GM12873 (cell line): ENCODE measurements at regions not wholly inside any gene's neighbourhood (a gene's known extent, or its start where the extent isn't known, plus 50 kb on each side); places are given as distances from the start of the nearest gene placed in this dataset.

Experiments
- CTCF ChIP-seq: IDR thresholded peaks from 2 replicates; pipeline ENCODE4 v1.5.1; 2012; ENCODE audit warnings: low read depth, mild to moderate bottlenecking, moderate library complexity, low read length, control low read depth; ENCODE audit not compliant: insufficient read depth; ENCODE audit errors: missing control alignments

DNA sequence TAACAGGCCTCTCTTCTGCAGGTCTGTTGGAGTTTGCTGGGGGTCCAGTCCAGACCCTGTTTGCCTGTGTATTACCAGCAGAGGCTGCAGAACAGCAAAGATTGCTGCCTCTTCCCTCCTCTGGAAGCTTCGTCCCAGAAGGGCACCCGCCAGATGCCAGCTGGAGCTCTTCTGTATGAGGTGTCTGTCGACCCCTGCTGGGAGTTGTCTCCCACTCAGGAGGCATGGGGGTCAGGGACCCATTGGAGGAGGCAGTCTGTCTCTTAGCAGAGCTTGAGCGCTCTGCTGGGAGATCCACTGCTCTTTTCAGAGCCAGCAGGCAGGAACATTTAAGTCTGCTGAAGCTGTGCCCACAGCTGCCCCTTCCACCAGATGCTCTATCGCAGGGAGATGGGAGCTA is 361.1 kb upstream of the NRP1 start:
- TF ChIP-seq CTCF = no peak

- TF ChIP-seq CTCF = no peak
Measured at GRCh38 chr10:33688506-33688905, 354.0 kb upstream of the NRP1 start.

GRCh38 chr10:33684211-33684611 is 349.7 kb upstream of the NRP1 start:
- TF ChIP-seq CTCF = no peak

GRCh38 chr10:33681595-33681994 is 347.1 kb upstream of the NRP1 start:
- no peak for TF ChIP-seq CTCF

GRCh38 chr10:33680036-33680435 is 345.6 kb upstream of the NRP1 start:
- no peak for TF ChIP-seq CTCF

DNA sequence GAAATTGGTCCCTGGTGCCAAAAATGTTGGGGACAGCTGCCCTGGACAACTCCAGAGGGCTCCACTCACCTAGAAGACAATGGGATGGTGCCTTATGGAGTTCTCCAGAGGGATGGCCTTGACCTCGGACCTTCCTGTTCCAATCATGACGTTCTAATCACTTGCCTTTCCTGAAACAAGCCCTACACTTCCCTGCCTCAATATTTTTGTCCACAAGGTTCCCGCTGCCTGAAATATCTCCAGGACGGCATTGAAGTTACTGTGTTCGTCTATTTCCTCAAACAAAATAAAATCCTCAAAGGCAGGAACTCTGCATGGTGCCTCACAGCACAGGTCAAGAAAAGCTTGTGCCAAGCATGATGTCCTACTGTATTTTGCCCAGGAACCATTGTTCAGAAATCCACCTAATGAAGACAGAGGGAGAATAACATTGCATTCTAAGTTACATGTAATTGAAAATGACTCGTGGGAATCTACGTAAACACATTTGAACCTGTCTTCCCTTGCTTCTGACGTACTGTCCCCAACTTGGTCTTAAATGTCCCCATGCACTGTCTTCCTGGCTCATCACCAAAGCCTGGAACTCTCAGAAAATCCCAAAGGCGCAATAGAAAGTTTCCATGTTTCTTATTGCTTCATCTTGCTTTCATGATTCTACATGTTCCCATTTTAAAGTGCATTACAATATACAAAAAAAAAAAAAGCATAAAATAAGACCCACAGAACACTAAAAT is 342.3 kb upstream of the NRP1 start:
- TF ChIP-seq CTCF = no peak

DNA sequence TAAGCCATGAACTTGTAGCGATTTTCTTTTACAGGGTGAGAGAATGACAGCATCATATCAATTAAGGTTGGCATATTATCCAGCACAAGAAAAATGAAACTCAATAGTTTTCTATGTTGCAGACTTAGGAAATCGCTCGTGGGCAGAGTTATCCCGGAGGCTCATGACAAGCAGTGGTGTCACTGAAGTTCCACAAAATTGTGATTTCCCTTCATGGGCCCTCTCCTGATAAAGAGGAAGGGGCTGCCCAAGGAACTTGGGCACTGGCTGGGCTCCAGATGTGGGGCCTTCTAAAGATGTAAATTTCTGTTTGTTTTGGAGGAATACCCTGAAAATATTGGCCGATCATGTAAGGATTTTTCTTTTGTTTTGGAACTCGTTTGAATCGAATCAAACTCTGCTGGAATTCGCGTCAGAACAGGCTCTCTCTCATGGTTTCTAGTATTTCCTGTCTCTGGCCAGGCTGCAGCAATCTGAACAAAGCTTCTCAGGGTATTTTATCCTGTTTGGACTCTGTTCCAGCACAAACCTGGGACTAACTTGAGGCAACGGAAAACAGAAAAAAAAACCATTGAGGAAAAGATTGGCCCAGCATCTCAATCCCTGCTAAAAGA is 340.6 kb upstream of the NRP1 start:
- TF ChIP-seq CTCF = no peak
